ENCODE measurements at regions not wholly inside any gene's neighbourhood (a gene's known extent, or its start where the extent isn't known, plus 50 kb on each side); places are given as distances from the start of the nearest gene placed in this dataset.

- no peak for TF ChIP-seq CTCF (conservative IDR thresholded peaks at IDR 0.05)
- no peak for TF ChIP-seq EZH2 (IDR thresholded peaks at IDR 0.05; ENCODE audit: low read depth)
These were observed 161.0 kb upstream of the CIBAR2 start for GRCh38 chr16:85273293-85273692.

All from PC-9 (cell line).